ENCODE measurements at regions not wholly inside any gene's neighbourhood (a gene's known extent, or its start where the extent isn't known, plus 50 kb on each side); places are given as distances from the start of the nearest gene placed in this dataset.

DNA sequence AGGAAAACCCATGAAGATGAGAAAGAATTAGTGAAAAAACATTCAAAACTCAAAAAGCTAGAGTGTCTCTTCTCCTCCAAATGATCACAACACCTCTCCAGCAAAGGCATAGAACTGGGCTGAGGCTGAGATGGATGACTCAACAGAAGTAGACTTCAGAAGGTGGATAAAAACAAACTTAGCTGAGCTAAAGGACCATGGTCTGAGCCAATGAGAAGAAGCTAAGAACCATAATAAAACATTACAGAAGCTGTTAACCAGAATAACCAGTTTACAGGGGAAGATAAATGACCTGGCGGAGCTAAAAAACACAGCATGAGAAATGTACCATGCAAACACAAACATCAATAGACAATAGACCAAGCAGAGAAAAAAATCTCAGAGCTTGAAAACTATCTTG lies 904.1 kb upstream of the MANEA start:
- no peak overlapping the region for H3K27ac ChIP-seq (ENCODE audit: low read depth in 1 of 2, low read length in 2 of 2)

DNA sequence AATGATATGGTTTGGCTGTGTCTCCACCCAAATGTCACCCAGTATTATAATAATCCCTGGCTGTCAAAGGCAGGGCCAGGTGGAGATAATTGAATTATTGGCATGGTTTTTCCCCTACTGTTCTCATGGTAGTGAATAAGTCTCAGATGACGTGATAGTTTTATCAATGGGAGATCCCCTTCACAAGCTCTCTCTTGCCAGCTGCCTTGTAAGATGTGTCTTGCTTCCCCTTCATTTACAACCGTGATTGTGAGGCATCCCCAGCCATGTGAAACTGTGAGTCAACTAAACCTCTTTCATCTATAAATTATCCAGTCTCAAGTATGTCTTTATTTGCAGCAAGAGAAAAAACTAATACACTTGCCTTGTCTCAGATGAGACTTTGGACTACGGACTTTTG lies 907.3 kb upstream of the MANEA start:
- Histone ChIP-seq H3K9me3 (ENCODE audit: control insufficient read depth in 4 of 4, low read length in 3 of 4) (no peaks in the 10 kb centered on the region), H3K27me3 (ENCODE audit: control insufficient read depth in 4 of 4, insufficient read depth in 4 of 4, low read length in 3 of 4) (peaks cover 0 to 3% (median 0%) of the 10 kb centered on the region in 4 donors), H3K36me3 (ENCODE audit: control insufficient read depth in 4 of 4, insufficient read depth in 3 of 4, low read depth in 1 of 4, low read length in 3 of 4) (no peaks in the 10 kb centered on the region), H3K4me3 (ENCODE audit: low read depth in 1 of 3, low read length in 3 of 3) (no peak overlapping the region), H3K27ac (ENCODE audit: low read depth in 1 of 2, low read length in 2 of 2) (no peak overlapping the region), H3K4me1 (ENCODE audit: control insufficient read depth in 4 of 4, insufficient read depth in 4 of 4, low read length in 3 of 4) (no peaks in the 10 kb centered on the region), H3K9ac (ENCODE audit: low read depth in 1 of 2, low read length in 2 of 2) (no peak overlapping the region)
- WGBS: 78% methylated on average over 3 of the region's 3 CpGs
- TF ChIP-seq, protein P1, sequence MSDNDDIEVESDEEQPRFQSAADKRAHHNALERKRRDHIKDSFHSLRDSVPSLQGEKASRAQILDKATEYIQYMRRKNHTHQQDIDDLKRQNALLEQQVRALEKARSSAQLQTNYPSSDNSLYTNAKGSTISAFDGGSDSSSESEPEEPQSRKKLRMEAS (IDR thresholded peaks at IDR 0.05): no peak
- no peak for TF ChIP-seq RAD21 (IDR thresholded peaks at IDR 0.05)
- TF ChIP-seq, protein P2, sequence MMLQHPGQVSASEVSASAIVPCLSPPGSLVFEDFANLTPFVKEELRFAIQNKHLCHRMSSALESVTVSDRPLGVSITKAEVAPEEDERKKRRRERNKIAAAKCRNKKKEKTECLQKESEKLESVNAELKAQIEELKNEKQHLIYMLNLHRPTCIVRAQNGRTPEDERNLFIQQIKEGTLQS (IDR thresholded peaks at IDR 0.05): no peak
- TF ChIP-seq JUND (IDR thresholded peaks at IDR 0.05): no peak
- TF ChIP-seq, protein P3, sequence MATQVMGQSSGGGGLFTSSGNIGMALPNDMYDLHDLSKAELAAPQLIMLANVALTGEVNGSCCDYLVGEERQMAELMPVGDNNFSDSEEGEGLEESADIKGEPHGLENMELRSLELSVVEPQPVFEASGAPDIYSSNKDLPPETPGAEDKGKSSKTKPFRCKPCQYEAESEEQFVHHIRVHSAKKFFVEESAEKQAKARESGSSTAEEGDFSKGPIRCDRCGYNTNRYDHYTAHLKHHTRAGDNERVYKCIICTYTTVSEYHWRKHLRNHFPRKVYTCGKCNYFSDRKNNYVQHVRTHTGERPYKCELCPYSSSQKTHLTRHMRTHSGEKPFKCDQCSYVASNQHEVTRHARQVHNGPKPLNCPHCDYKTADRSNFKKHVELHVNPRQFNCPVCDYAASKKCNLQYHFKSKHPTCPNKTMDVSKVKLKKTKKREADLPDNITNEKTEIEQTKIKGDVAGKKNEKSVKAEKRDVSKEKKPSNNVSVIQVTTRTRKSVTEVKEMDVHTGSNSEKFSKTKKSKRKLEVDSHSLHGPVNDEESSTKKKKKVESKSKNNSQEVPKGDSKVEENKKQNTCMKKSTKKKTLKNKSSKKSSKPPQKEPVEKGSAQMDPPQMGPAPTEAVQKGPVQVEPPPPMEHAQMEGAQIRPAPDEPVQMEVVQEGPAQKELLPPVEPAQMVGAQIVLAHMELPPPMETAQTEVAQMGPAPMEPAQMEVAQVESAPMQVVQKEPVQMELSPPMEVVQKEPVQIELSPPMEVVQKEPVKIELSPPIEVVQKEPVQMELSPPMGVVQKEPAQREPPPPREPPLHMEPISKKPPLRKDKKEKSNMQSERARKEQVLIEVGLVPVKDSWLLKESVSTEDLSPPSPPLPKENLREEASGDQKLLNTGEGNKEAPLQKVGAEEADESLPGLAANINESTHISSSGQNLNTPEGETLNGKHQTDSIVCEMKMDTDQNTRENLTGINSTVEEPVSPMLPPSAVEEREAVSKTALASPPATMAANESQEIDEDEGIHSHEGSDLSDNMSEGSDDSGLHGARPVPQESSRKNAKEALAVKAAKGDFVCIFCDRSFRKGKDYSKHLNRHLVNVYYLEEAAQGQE (IDR thresholded peaks at IDR 0.05): no peak
- TF ChIP-seq SP1 (IDR thresholded peaks at IDR 0.05): no peak
- TF ChIP-seq GABPA (IDR thresholded peaks at IDR 0.05 in 1 of 2, conservative IDR thresholded peaks at IDR 0.05 in 1 of 2): no peak
- TF ChIP-seq, protein P4, sequence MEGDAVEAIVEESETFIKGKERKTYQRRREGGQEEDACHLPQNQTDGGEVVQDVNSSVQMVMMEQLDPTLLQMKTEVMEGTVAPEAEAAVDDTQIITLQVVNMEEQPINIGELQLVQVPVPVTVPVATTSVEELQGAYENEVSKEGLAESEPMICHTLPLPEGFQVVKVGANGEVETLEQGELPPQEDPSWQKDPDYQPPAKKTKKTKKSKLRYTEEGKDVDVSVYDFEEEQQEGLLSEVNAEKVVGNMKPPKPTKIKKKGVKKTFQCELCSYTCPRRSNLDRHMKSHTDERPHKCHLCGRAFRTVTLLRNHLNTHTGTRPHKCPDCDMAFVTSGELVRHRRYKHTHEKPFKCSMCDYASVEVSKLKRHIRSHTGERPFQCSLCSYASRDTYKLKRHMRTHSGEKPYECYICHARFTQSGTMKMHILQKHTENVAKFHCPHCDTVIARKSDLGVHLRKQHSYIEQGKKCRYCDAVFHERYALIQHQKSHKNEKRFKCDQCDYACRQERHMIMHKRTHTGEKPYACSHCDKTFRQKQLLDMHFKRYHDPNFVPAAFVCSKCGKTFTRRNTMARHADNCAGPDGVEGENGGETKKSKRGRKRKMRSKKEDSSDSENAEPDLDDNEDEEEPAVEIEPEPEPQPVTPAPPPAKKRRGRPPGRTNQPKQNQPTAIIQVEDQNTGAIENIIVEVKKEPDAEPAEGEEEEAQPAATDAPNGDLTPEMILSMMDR (IDR thresholded peaks at IDR 0.05; ENCODE audit: low read depth, low read length, missing input control): no peak
- no peak for TF ChIP-seq NR2F2 (IDR thresholded peaks at IDR 0.05)
- TF ChIP-seq TAF1 (conservative IDR thresholded peaks at IDR 0.05): no peak
- DNase-seq (ENCODE audit: low spot score): no peak

More for the DNA sequence above, 904.1 kb upstream of the MANEA start:
- no peak for DNase-seq (ENCODE audit: low spot score)
- H3K4me3 ChIP-seq (ENCODE audit: low read depth in 1 of 3, low read length in 3 of 3): no peak overlapping the region
- TF ChIP-seq NR2F2 (IDR thresholded peaks at IDR 0.05) (no peak), GABPA (IDR thresholded peaks at IDR 0.05 in 1 of 2, conservative IDR thresholded peaks at IDR 0.05 in 1 of 2) (no peak), EGR1 (IDR thresholded peaks at IDR 0.05; ENCODE audit: low read depth in 2 of 2) (no peak)
- H3K36me3 ChIP-seq (ENCODE audit: control insufficient read depth in 4 of 4, insufficient read depth in 3 of 4, low read depth in 1 of 4, low read length in 3 of 4): no peaks in the 10 kb centered on the region
- H3K27me3 ChIP-seq (ENCODE audit: control insufficient read depth in 4 of 4, insufficient read depth in 4 of 4, low read length in 3 of 4): peaks cover 0 to 3% (median 0%) of the 10 kb centered on the region in 4 donors
- no peaks in the 10 kb centered on the region for H3K9me3 ChIP-seq (ENCODE audit: control insufficient read depth in 4 of 4, low read length in 3 of 4)
- no peaks in the 10 kb centered on the region for H3K4me1 ChIP-seq (ENCODE audit: control insufficient read depth in 4 of 4, insufficient read depth in 4 of 4, low read length in 3 of 4)
- WGBS: 87% methylated on average over 1 of the region's 1 CpG
- H3K9ac ChIP-seq (ENCODE audit: low read depth in 1 of 2, low read length in 2 of 2): no peak overlapping the region

DNA sequence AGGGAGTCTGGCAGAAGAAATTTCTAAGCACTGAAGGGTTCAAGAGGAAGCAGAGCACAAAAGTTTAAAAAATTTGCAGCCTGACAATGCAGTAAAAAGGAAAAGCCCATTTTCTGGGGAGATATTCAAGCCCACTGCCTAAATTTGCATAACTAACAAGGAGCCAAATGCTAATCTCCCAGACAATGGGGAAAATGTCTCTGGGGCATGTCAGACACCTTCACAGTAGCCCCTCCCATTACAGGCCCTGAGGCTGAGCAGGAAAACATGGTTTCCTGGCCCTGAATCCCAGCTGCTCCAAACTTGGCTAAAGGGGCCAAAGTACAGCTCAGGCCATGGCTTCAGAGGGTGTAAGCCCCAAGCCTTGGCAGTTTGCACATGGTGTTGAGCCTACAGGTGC lies 908.5 kb upstream of the MANEA start:
- no peaks in the 10 kb centered on the region for H3K36me3 ChIP-seq (ENCODE audit: control insufficient read depth in 4 of 4, insufficient read depth in 3 of 4, low read depth in 1 of 4, low read length in 3 of 4)
- H3K9ac ChIP-seq (ENCODE audit: low read depth in 1 of 2, low read length in 2 of 2): no peak overlapping the region
- H3K27me3 ChIP-seq (ENCODE audit: control insufficient read depth in 4 of 4, insufficient read depth in 4 of 4, low read length in 3 of 4): peaks cover 0 to 3% (median 0%) of the 10 kb centered on the region in 4 donors
- no peak for DNase-seq (ENCODE audit: low spot score)
- H3K4me1 ChIP-seq (ENCODE audit: control insufficient read depth in 4 of 4, insufficient read depth in 4 of 4, low read length in 3 of 4): no peaks in the 10 kb centered on the region
- no peak overlapping the region for H3K4me3 ChIP-seq (ENCODE audit: low read depth in 1 of 3, low read length in 3 of 3)
- TF ChIP-seq, protein P4 (IDR thresholded peaks at IDR 0.05; ENCODE audit: low read depth, low read length, missing input control): no peak
- no peak for TF ChIP-seq GABPA (IDR thresholded peaks at IDR 0.05 in 1 of 2, conservative IDR thresholded peaks at IDR 0.05 in 1 of 2)
- no peak for TF ChIP-seq JUND (IDR thresholded peaks at IDR 0.05)
- TF ChIP-seq FOXA2 (IDR thresholded peaks at IDR 0.05): no peak
- TF ChIP-seq TAF1 (conservative IDR thresholded peaks at IDR 0.05): no peak
- TF ChIP-seq HNF4G (IDR thresholded peaks at IDR 0.05): no peak
- no peak for TF ChIP-seq EGR1 (IDR thresholded peaks at IDR 0.05; ENCODE audit: low read depth in 2 of 2)
- TF ChIP-seq, protein P2 (IDR thresholded peaks at IDR 0.05): no peak
- TF ChIP-seq SP1 (IDR thresholded peaks at IDR 0.05): no peak
- no peak for TF ChIP-seq RAD21 (IDR thresholded peaks at IDR 0.05)
- no peak for TF ChIP-seq FOXA1 (IDR thresholded peaks at IDR 0.05)
- no peak for TF ChIP-seq YY1 (IDR thresholded peaks at IDR 0.05)
- no peaks in the 10 kb centered on the region for H3K9me3 ChIP-seq (ENCODE audit: control insufficient read depth in 4 of 4, low read length in 3 of 4)
- H3K27ac ChIP-seq (ENCODE audit: low read depth in 1 of 2, low read length in 2 of 2): no peak overlapping the region
